ENCODE measurements at regions not wholly inside any gene's neighbourhood (a gene's known extent, or its start where the extent isn't known, plus 50 kb on each side); places are given as distances from the start of the nearest gene placed in this dataset.

- peak; percentile 31 to 60 (median 54) for DNase-seq
These were observed 195.9 kb downstream of the TOMM20 start for GRCh38 chr1:234932511-234933430.

DNA sequence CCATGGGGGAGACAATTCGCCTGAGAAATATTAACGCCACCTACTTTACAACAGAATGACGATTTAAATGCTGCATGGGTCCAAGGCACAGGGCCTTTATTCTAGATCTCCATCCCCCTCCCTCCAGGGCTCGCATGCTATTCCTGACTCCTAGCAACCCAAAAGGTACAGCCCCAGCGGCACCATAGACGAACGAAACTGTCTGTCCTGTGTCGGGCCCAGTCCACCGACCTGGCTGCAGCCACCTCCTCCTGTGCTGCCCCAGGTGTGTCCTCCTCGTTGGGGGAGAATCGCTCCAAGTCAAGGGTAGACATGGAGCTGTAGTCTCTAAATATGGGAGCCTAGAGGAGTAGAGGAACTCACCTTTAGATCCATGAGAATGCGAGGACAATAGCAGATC is 196.5 kb downstream of the TOMM20 start:
- no peak for DNase-seq

- no peak for DNase-seq
These were observed 197.1 kb downstream of the TOMM20 start for GRCh38 chr1:234931404-234931973.

- no peak for DNase-seq
These were observed 199.3 kb downstream of the TOMM20 start for GRCh38 chr1:234929369-234929768.

GRCh38 chr1:234928642-234929041 is 200.0 kb downstream of the TOMM20 start:
- DNase-seq: no peak

DNA sequence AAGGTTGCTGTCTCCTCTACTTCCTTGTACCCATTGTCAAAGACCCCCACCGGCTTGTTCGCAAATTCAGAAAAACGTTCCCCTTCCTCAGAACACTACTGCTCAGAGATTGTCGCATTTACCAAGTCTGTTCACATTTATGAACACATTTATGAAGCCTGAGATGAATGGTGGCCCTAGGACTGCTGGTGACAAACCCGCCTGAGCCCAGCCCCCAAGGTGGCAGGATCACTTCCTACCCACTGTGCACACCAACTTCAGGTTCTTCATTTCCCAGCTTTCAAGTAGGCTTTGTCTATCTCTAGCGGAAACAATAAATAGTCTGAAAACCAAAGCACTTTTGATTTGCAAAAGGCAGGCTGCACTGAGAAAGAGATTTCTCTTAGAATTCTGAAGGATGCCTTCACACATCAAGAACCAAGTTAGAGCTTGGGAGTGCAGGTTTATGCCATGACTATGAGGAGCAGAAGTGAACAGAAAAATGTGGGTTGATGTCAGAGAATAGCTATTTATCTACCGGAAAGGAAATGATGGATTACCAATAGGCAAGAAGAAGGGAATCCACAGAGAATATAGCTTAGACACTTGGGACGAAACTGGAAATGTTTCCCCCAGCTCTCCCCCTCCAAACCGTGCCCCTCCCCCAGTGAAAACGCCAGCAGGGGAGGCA is 200.5 kb downstream of the TOMM20 start:
- DNase-seq: no peak

- DNase-seq: no peak
These were observed 201.2 kb downstream of the TOMM20 start for GRCh38 chr1:234927312-234927970.

DNA sequence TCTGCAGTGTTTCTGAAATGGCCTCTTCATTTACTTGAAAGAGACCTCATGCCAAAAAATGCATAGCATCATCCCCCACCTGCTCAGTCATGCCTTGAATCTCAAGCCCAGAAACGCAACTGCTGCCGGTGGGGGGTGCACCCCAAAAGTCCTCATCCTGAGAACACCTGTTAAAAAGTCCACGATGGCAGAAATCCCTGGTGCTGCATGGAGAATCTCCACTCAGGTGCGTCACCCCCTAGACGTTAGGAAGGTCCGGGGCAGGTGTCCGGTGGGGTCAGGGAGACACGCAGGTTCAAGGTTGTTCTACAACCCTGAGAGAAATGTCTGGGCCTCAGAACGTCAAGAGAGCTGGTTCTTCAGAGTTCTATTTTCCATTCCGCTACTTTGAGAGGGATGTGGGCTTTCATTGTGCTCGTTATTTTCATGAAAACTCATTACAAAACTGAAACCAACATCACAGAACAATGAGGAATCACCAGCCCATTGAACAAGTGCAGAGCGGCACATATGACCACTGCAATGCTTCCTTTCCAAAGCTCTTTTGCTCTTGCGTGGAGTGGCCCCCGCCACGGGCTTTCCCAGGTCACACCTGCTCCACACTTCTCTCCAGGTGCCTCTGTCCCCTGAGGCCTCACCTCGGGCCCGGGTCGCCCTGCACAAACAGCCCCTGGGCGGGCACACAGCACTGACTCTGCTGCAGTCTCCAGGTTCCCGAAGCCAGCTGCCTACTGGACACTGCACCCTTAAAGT is 201.9 kb downstream of the TOMM20 start:
- DNase-seq: peak in 3 of 4 experiments; percentile 43 to 72 (median 54)

DNA sequence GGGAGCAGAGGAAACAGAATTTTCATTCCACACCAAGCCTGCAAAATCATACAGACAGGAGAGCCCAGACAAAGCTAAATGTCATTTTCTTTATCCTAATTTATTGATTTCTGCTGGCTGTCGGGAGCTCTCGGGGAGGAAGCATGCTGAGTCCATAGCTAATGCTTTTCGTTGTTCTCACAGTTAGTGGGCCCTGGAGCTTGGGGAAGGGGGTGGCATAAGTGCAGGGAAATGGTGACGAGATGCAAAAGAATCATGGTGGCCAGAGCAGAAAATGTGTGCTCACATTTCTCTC is 202.4 kb downstream of the TOMM20 start:
- no peak for DNase-seq

- DNase-seq: peak; percentile 59 to 86 (median 76)
These were observed 203.0 kb downstream of the TOMM20 start for GRCh38 chr1:234925440-234926263.

DNA sequence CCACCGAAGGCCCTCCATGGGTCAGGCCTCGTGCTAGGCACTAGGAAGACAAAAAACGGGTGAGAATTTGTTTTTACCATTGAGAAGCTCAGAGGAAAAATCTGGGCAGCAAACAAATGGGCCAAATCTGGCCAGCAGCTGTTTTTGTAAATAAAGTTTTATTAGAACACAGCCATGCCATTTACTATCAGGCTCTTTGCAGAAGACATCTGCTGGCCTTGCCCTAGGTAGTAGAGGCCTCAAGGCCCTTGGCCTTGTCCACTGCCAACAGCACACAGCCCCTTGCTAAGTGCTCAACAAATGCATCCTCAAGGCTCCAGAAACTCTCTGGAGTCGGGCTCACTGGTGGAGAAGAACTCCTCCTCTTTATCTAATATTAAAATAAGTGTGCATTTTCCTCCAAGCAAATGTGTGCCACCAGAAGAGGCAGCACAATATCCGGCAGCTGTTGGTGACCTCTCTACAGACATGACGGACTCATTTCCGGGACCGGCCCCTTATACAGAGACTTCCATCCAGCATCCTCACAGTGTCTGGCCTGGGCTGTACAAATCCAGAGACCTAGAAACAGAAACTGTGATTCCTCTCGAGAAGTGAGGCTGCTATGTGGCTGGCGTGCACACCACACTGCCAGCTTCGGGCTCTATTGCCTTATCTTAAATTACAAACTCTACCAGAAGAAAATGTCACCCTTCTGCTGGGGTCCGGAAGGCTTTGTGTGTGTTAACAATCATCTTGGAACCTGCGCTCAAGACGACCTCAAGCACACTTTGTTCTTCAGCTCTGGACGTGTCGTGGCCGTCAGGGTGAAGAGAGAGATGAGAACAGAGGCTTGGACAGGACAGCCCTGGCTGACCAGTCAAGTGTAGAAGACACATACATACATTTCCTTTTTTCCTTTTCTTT is 203.9 kb downstream of the TOMM20 start:
- DNase-seq: peak in 2 of 4 experiments; percentile 30 to 48

DNA sequence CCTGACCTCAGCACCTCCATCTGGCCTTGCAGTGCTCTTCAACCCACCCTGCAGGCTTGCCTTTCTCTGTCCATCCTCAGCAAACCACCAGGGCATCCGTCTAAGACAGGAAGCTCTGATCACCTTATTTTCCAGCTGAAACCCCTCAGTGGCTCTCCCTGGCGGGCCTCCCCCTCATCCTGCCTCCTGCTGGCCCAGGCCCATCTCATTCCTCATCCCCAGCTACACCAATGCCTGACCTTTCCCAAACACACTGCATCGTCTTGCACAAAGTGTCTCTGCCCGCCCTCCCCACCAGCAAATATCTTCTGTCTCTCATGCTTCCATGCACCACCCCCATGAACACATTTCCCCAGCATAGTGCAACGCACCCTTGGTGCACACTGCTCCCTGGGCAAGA is 205.0 kb downstream of the TOMM20 start:
- DNase-seq: no peak

DNA sequence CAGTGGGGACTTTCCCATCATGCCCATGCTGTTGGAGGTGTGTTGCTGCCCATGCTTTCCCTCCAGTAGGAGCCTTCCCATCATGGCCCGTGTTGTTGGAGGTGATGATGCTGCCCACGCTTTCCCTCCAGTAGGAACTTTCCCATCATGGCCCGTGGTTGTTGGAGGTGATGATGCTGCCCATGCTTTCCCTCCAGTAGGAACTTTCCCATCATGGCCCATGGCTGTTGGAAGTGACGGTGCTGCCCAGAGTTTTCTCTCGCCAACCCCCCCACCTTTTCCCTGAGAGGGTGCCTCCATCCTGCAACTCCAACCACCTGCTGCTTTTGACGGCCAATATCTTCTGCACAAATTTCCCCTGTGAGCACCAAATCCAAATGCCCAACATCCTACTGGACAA is 205.7 kb downstream of the TOMM20 start:
- DNase-seq: no peak

DNA sequence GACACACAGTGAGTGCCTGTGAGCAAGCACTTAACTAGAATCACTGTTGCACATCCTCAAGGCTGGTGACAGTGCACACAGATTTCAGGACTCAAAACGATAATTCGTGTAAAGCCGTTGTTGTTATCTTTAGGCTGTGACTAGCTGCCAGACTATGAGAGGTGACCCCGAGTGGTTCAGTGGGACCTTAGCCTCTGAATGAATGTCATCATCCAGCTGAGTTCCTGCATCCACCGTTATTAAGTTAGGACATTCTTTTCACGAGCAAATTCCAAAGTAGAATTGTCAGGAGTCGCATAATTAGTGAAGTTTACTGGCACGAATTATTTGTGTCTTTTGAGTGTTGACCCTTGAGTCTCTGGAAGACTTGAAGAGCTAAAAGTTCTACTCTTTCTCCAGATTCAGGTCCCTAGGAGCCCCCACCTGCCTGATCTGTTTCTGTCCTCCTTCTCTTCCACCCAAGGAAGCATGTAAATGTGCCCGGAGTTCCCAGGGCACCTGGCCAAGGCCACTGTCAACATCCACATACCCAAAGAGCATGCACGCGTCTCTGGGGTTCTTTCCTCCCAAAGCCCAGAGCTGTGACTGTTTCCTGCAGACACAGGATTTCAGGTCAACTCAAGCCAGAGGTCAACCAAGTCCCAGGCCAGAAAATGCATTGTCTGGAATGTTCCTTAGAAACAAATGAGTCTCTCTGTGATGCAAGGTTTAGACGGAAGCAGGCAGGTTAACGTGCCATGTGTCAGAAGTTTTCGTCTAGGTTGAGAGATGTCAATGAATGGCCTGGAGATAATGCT is 207.2 kb downstream of the TOMM20 start:
- no peak for DNase-seq

DNA sequence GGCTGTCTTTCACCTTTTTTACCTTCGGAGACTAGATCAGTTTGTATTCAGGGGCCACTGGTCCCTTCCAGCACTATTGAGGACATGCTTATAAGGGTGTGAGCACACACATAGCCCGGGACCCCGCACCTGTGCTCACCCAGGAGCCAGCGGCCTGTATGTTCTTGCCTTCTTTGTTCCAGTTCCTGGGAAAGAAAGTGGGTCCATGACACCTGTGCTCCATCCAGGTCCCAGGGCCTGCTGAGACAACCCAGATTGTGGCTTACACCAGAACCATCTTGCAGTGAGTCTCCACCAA is 207.8 kb downstream of the TOMM20 start:
- DNase-seq: no peak

DNA sequence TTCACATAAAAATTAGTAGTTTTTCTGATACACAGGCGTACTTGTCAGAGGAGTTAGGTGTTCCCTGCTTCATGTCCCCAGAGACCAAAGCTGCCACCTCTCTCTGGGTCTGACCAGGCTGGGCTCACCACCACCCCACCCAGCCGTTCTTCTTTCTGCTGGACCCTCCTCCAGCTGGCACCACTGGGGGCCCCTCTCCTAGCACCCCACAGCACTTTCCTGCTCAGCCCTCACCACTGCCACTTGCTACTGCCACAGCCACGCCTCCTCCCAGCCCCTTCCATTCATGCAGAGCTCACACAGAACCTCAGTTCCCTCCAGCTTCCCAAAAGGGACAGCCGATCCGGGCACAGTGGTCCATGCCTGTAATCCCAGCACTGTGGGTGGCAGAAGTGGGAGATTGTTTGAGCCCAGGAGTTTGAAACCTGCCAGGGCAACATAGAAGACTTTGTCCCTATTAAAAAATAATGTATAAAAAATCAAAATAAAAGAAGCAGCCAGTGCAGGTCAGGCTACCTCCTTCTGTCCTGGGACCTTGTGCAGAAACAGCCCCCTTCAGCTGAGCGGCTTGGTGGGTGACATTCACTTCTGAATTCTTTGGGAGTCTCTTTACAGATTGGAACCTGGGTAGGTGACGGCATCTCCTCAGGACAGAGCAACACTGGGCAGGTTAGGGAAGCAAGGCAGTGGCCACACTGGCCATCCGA is 208.3 kb downstream of the TOMM20 start:
- no peak for DNase-seq

- DNase-seq: no peak
These were observed 209.5 kb downstream of the TOMM20 start for GRCh38 chr1:234918961-234919761.

DNA sequence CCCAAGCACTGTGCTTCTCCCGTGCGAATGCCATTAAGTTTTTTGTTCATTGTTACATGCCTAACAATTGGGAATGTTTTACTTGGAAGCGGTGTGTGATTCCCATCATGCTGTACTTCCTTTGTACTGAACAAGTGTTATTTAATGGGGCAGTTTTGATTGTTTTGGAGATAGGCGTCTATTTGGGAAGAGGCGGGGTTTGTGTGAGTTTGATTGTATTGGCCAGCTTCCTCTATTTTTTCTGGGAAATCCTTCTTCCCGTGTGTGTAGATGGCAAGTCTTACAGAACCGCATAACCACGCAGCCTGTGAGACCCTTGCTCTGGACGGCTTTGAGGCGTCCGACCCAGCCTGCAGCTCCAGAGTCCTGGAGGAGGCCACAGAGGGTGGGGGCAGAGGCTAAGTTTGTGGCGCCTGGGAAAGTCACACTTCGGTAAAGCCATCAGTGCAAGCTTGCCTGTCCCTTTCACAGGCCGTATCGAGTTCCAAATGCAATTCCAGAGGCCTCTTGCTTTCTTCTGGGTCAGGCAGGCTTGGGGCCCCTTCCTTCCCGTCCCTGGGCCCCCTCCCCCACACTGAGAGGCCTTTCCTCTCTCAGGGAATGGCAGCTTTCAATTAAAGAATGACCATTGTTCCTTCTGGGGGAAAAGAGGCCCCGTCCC is 210.3 kb downstream of the TOMM20 start:
- DNase-seq: peak; percentile 30 to 66 (median 48)

All from suppressor macrophage (primary cell).